CMK (cell line): ENCODE measurements at regions not wholly inside any gene's neighbourhood (a gene's known extent, or its start where the extent isn't known, plus 50 kb on each side); places are given as distances from the start of the nearest gene placed in this dataset.

Experiments used
- DNase-seq: peaks from one replicate; pipeline ENCODE4 v3.0.0-alpha.2; 2010; ENCODE audit warnings: low read depth

- no peak for DNase-seq
Observed at GRCh38 chr1:184219414-184219813, 167.4 kb upstream of the C1orf21 start.

- no peak for DNase-seq
Observed at GRCh38 chr1:184219883-184220282, 166.9 kb upstream of the C1orf21 start.

- DNase-seq, result no peak
Observed at GRCh38 chr1:184221087-184221486, 165.7 kb upstream of the C1orf21 start.

GRCh38 chr1:184222652-184223052, 164.2 kb upstream of the C1orf21 start:
- DNase-seq, result peak; percentile 5

GRCh38 chr1:184223216-184223615, 163.6 kb upstream of the C1orf21 start:
- DNase-seq, result no peak

GRCh38 chr1:184225283-184226099, 161.3 kb upstream of the C1orf21 start:
- DNase-seq, result no peak

GRCh38 chr1:184226100-184226487, 160.7 kb upstream of the C1orf21 start:
- DNase-seq, result no peak

GRCh38 chr1:184228558-184228957, 158.3 kb upstream of the C1orf21 start:
- no peak for DNase-seq

- DNase-seq, result no peak
Observed at GRCh38 chr1:184237588-184237987, 149.2 kb upstream of the C1orf21 start.

GRCh38 chr1:184241446-184241845, 145.4 kb upstream of the C1orf21 start:
- DNase-seq, result no peak

GRCh38 chr1:184242507-184242943, 144.3 kb upstream of the C1orf21 start:
- peak; percentile 7 for DNase-seq

- no peak for DNase-seq
Observed at GRCh38 chr1:184244962-184245361, 141.9 kb upstream of the C1orf21 start.

- no peak for DNase-seq
Observed at GRCh38 chr1:184247671-184248070, 139.2 kb upstream of the C1orf21 start.

GRCh38 chr1:184253921-184254320, 132.9 kb upstream of the C1orf21 start:
- DNase-seq, result no peak

GRCh38 chr1:184254849-184255248, 132.0 kb upstream of the C1orf21 start:
- no peak for DNase-seq

GRCh38 chr1:184255560-184255959, 131.3 kb upstream of the C1orf21 start:
- DNase-seq, result no peak

GRCh38 chr1:184257873-184258272, 129.0 kb upstream of the C1orf21 start:
- DNase-seq, result no peak

GRCh38 chr1:184258525-184258924, 128.3 kb upstream of the C1orf21 start:
- no peak for DNase-seq

- DNase-seq, result no peak
Observed at GRCh38 chr1:184260382-184260781, 126.4 kb upstream of the C1orf21 start.

- DNase-seq, result no peak
Observed at GRCh38 chr1:184262109-184262508, 124.7 kb upstream of the C1orf21 start.

- no peak for DNase-seq
Observed at GRCh38 chr1:184267747-184268146, 119.1 kb upstream of the C1orf21 start.

- DNase-seq, result no peak
Observed at GRCh38 chr1:184270556-184270955, 116.3 kb upstream of the C1orf21 start.

- DNase-seq, result no peak
Observed at GRCh38 chr1:184272175-184272866, 114.5 kb upstream of the C1orf21 start.
